ENCODE measurements at regions not wholly inside any gene's neighbourhood (a gene's known extent, or its start where the extent isn't known, plus 50 kb on each side); places are given as distances from the start of the nearest gene placed in this dataset.
"Not testable (repeated sequence)": the region's sequence is repeated elsewhere in the genome, so short reads cannot be mapped to it uniquely, and the experiment has no call there.

DNA sequence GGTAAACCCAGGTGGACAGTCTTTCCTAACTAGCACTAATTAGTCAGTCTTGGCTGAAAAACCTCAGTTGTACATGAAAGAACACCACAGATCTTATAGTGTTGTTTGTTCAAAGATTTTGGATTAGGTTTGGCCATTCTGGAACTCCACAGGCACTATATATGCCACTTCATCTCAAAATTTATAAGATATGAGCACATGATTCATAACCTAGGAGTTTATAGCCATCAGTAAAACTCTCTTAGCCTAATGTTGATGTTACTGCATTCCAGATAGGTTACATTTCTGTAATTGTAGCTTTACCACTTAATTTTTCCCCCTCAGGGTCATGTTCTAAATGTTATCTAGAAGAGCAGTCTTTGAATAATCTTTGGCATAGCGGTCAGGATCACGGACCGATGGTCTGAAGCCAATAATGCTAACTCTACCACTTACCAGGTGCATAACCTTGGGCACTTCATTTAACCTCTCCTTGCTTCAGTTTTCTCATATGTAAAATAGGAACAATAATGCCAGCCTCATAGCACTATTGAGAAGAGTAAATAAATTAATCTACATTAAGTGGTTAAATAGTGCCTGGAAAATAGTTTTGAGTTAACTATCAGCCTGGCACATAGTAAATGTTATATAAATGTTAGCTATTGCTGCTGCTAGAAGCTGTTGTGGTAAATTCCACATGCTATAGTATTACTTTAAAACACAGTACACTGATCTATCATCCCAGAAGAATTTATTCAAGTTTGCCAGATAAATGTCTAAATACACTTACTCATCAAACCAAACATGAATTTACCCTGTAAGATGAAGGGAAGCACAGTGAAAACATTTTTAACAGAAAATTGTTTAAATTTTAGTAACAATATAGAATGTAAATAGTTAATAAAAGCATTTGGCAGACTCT, 743.9 kb downstream of the NR2F1-AS1 start:
- no peaks in the 10 kb centered on the region for H3K36me3 ChIP-seq
- no peaks in the 10 kb centered on the region for H3K27me3 ChIP-seq
- intact Hi-C loops (cut with DNase I; ENCODE audit: low total_unique reads) = no loop called here
- H3K4me3 ChIP-seq = no peak overlapping the region
- TF ChIP-seq, protein P1, sequence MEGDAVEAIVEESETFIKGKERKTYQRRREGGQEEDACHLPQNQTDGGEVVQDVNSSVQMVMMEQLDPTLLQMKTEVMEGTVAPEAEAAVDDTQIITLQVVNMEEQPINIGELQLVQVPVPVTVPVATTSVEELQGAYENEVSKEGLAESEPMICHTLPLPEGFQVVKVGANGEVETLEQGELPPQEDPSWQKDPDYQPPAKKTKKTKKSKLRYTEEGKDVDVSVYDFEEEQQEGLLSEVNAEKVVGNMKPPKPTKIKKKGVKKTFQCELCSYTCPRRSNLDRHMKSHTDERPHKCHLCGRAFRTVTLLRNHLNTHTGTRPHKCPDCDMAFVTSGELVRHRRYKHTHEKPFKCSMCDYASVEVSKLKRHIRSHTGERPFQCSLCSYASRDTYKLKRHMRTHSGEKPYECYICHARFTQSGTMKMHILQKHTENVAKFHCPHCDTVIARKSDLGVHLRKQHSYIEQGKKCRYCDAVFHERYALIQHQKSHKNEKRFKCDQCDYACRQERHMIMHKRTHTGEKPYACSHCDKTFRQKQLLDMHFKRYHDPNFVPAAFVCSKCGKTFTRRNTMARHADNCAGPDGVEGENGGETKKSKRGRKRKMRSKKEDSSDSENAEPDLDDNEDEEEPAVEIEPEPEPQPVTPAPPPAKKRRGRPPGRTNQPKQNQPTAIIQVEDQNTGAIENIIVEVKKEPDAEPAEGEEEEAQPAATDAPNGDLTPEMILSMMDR (IDR thresholded peaks at IDR 0.05 in 4 of 5, conservative IDR thresholded peaks at IDR 0.05 in 1 of 5) = no peak
- TF ChIP-seq POLR2A (IDR thresholded peaks at IDR 0.05) = no peak
- H3K27ac ChIP-seq = no peak overlapping the region
- DNase-seq (no peak), ATAC-seq (no peak)
- no peaks in the 10 kb centered on the region for H3K9me3 ChIP-seq
- H3K4me1 ChIP-seq = no peaks in the 10 kb centered on the region
- in situ Hi-C loops (cut with MboI; ENCODE audit: low sequenced_read_pairs in 4 of 4) = no loop called here

DNA sequence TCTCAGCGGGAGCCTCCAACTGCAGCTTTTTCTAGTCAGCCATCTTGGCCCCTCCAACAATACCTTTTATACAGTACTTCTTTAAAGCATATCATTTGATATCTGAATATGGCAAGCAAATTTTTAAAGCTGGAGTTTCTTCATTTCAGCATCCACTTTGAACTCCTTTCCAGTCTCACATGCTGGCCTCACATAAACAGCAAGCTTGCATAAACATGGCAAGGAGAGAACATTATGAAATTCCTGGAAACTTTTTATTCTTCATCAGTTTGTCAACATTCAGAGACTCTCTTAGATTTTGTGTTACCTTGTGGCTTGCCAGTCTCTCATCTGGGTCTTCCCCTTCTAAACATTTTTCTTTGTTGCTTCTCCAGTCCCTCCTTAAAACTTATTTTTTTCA, 745.3 kb downstream of the NR2F1-AS1 start:
- DNase-seq (no peak), ATAC-seq (no peak)
- Histone ChIP-seq H3K36me3 (no peaks in the 10 kb centered on the region), H3K4me1 (no peaks in the 10 kb centered on the region), H3K27me3 (no peaks in the 10 kb centered on the region), H3K4me3 (no peak overlapping the region), H3K9me3 (no peaks in the 10 kb centered on the region), H3K27ac (no peak overlapping the region)
- intact Hi-C loops (cut with DNase I; ENCODE audit: low total_unique reads) (no loop called here), in situ Hi-C loops (cut with MboI; ENCODE audit: low sequenced_read_pairs in 4 of 4) (no loop called here)
- TF ChIP-seq, protein P1 (IDR thresholded peaks at IDR 0.05 in 4 of 5, conservative IDR thresholded peaks at IDR 0.05 in 1 of 5) = no peak
- no peak for TF ChIP-seq POLR2A (IDR thresholded peaks at IDR 0.05)

DNA sequence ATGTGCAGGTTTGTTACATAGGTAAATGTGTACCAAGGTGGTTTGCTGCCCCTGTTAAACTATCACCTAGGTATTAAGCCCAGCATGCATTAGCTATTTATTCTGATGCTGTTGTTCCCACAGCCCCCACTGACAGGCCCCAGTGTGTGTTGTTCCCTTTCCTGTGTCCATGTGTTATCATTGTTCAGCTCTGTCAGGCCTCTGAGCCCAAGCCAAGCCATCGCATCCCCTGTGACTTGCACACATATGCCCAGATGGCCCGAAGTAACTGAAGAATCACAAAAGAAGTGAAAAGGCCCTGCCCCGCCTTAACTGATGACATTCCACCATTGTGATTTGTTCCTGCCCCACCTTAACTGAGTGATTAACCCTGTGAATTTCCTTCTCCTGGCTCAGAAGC, 757.5 kb downstream of the NR2F1-AS1 start:
- H3K27me3 ChIP-seq; H3K4me3 ChIP-seq; H3K36me3 ChIP-seq; H3K27ac ChIP-seq; DNase-seq; intact Hi-C loops (cut with DNase I; ENCODE audit: low total_unique reads); ATAC-seq; H3K9me3 ChIP-seq; in situ Hi-C loops (cut with MboI; ENCODE audit: low sequenced_read_pairs in 4 of 4); H3K4me1 ChIP-seq: not testable (repeated sequence)

DNA sequence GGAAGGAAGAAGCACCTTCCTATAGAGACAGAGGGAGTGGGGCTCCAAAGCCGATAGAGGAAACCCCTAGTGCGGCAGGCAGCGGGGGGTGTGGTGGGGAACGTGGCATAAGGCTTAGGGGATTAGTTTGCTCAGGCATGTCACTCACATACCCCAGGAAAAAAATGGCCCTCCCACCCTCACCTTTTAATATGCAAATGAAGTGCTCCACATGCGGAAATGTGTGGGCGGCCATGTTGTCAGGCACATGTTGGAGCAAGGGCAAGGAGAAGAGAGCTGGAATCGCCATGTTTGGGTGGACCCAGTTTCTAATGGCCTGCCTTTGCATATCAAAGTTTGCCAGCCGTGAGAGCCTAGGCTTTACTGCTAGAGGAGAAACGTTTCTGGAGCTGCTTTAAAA, 758.8 kb downstream of the NR2F1-AS1 start:
- in situ Hi-C loops (cut with MboI; ENCODE audit: low sequenced_read_pairs in 4 of 4) = no loop called here
- DNase-seq (no peak), ATAC-seq (no peak)
- Histone ChIP-seq H3K36me3 (no peaks in the 10 kb centered on the region), H3K4me1 (no peaks in the 10 kb centered on the region), H3K27ac (no peak overlapping the region), H3K9me3 (no peaks in the 10 kb centered on the region), H3K4me3 (no peak overlapping the region), H3K27me3 (no peaks in the 10 kb centered on the region)
- intact Hi-C loops (cut with DNase I; ENCODE audit: low total_unique reads) = no loop called here
- TF ChIP-seq, protein P1 (IDR thresholded peaks at IDR 0.05 in 4 of 5, conservative IDR thresholded peaks at IDR 0.05 in 1 of 5) = no peak
- TF ChIP-seq POLR2A (IDR thresholded peaks at IDR 0.05) = no peak

DNA sequence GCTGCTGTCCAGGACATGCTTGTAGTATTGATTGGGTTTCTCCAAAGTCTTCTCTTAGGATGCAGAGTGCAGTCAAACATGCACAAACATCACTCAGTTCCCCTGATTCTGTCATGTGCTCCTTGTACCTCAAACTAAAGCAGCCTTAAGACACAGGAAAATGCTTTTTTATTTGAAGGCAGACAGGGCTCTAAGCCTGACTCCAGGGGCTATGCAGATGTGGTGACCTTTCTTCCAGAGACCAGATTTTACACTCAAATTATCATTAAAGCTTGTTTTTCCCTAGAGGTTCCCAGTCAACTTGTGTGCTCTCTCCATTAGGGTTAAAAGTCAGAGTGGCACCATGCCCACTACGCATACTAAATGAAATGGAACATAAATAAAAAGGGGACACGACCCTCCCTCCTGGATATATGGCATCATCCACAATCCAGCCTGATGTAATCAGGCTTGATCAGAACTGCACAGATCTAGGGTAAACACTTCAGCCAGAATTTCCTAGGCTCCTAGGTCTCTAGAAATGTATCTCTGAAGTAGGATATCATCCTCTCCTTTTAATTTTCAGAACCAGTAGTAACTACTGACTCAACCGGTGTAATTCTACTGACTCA, 771.1 kb downstream of the NR2F1-AS1 start:
- in situ Hi-C loops (cut with MboI; ENCODE audit: low sequenced_read_pairs in 4 of 4) (no loop called here), intact Hi-C loops (cut with DNase I; ENCODE audit: low total_unique reads) (no loop called here)
- TF ChIP-seq, protein P1 (IDR thresholded peaks at IDR 0.05 in 4 of 5, conservative IDR thresholded peaks at IDR 0.05 in 1 of 5) = no peak
- DNase-seq (no peak), ATAC-seq (no peak)
- H3K36me3 ChIP-seq = no peaks in the 10 kb centered on the region
- H3K4me1 ChIP-seq = no peaks in the 10 kb centered on the region
- H3K9me3 ChIP-seq = no peaks in the 10 kb centered on the region
- H3K27me3 ChIP-seq = no peaks in the 10 kb centered on the region
- H3K27ac ChIP-seq = no peak overlapping the region
- no peak overlapping the region for H3K4me3 ChIP-seq
